Activated CD4-positive, CD25-positive, alpha-beta regulatory T cell treated with anti-CD3 and anti-CD28 coated beads, Interleukin-2, amount 50 U/mL, for 72 hours (primary cell): ENCODE measurements at regions not wholly inside any gene's neighbourhood (a gene's known extent, or its start where the extent isn't known, plus 50 kb on each side); places are given as distances from the start of the nearest gene placed in this dataset.

Experiments
- DNase-seq: peaks from one replicate; pipeline ENCODE4 v3.0.0; 2021

- no peak for DNase-seq
Observed at GRCh38 chr1:98374098-98374497, 287.4 kb upstream of the SNX7 start.

- DNase-seq, result no peak
Observed at GRCh38 chr1:98373056-98373455, 288.5 kb upstream of the SNX7 start.

- no peak for DNase-seq
Observed at GRCh38 chr1:98371764-98372163, 289.8 kb upstream of the SNX7 start.

- DNase-seq, result no peak
Observed at GRCh38 chr1:98369463-98369862, 292.1 kb upstream of the SNX7 start.

GRCh38 chr1:98368995-98369394 is 292.5 kb upstream of the SNX7 start:
- DNase-seq, result no peak

- no peak for DNase-seq
Observed at GRCh38 chr1:98367426-98367825, 294.1 kb upstream of the SNX7 start.

GRCh38 chr1:98366343-98366742 is 295.2 kb upstream of the SNX7 start:
- no peak for DNase-seq

- DNase-seq, result no peak
Observed at GRCh38 chr1:98364544-98364943, 297.0 kb upstream of the SNX7 start.

- no peak for DNase-seq
Observed at GRCh38 chr1:98360864-98361263, 300.7 kb upstream of the SNX7 start.

GRCh38 chr1:98355656-98356383 is 305.7 kb upstream of the SNX7 start:
- no peak for DNase-seq

GRCh38 chr1:98352378-98352777 is 309.1 kb upstream of the SNX7 start:
- DNase-seq, result no peak

- DNase-seq, result no peak
Observed at GRCh38 chr1:98351561-98351960, 310.0 kb upstream of the SNX7 start.

- DNase-seq, result no peak
Observed at GRCh38 chr1:98345417-98345816, 316.1 kb upstream of the SNX7 start.

GRCh38 chr1:98344731-98345130 is 316.8 kb upstream of the SNX7 start:
- no peak for DNase-seq

GRCh38 chr1:98342566-98342965 is 319.0 kb upstream of the SNX7 start:
- no peak for DNase-seq

- DNase-seq, result no peak
Observed at GRCh38 chr1:98340511-98340910, 321.0 kb upstream of the SNX7 start.

GRCh38 chr1:98336472-98337083 is 324.9 kb upstream of the SNX7 start:
- DNase-seq, result no peak

GRCh38 chr1:98333936-98334335 is 327.6 kb upstream of the SNX7 start:
- DNase-seq, result no peak

- no peak for DNase-seq
Observed at GRCh38 chr1:98333406-98333805, 328.1 kb upstream of the SNX7 start.

GRCh38 chr1:98331718-98332311 is 329.7 kb upstream of the SNX7 start:
- no peak for DNase-seq

GRCh38 chr1:98331243-98331642 is 330.3 kb upstream of the SNX7 start:
- no peak for DNase-seq

GRCh38 chr1:98330224-98330623 is 331.3 kb upstream of the SNX7 start:
- DNase-seq, result no peak

- no peak for DNase-seq
Observed at GRCh38 chr1:98328855-98329254, 332.7 kb upstream of the SNX7 start.

GRCh38 chr1:98327220-98327861 is 334.2 kb upstream of the SNX7 start:
- DNase-seq, result no peak
